ENCODE measurements at regions not wholly inside any gene's neighbourhood (a gene's known extent, or its start where the extent isn't known, plus 50 kb on each side); places are given as distances from the start of the nearest gene placed in this dataset.
"Not testable (repeated sequence)": the region's sequence is repeated elsewhere in the genome, so short reads cannot be mapped to it uniquely, and the experiment has no call there.

DNA sequence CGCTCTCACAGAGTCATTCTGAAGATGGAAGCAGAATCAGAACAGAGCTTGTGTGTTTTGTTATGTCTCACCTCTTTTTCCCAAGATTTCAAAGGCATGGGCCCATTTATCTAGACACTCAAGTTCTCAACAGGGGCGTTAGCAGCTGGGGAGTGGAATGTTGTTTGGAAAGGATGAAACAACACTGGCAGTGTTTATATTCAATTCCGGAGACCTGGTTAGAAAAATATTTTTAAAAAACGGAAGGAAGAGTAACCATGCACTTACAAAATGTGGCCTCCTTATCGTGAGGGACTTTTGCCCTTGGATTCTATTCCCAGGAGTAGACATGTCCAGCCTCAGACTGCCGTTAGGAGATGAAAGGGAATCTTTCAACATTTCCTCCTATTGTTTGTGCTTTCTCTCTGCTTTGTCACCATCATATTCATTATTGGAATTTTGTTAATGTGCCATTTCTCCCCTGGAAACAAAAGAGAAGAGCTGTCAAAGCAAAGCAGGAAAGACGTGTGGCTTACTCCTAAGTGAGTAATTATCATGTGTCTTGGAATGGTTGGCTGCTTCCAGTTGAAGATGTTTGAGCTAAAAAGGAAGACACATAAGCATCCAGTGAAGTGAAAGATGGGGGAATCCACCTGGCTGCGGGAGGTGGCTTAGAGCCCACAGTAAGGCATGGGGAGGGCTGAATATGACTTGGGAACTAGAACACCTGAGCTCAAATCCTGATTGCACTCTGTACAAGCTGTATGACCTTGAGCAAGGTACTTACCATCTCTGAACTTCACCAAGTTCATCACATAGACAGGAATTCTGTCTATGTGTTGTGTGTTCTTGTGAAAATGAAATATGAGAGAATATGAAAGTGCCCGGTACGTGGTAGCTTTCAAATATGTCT, 71.7 kb upstream of the JUN start:
- Histone ChIP-seq H3K4me3 (ENCODE audit: insufficient read depth, low read depth, low read length) (no peak overlapping the region), H3K27me3 (ENCODE audit: control insufficient read depth, insufficient read depth, low read length) (no peaks in the 10 kb centered on the region; the same call in 1 of the 2 replicates), H3K36me3 (replicated peaks; ENCODE audit: control insufficient read depth, insufficient read depth, low read length) (no peaks in the 10 kb centered on the region)
- no peak for DNase-seq

DNA sequence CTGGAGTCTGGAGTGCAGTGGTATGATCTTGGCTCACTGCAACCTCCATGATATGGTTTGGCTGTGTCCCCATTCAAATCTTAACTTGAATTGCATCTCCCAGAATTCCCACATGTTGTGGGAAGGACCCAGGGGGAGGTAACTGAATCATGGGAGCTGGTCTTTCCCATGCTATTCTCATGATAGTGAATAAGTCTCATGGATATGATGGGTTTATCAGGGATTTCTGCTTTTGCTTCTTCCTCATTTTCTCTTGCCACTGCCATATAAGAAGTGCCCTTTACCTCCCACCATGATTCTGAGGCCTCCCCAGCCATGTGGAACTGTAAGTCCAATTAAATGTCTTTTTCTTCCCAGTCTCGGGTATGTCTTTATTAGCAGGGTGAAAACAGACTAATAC, 72.4 kb upstream of the JUN start:
- DNase-seq; H3K4me3 ChIP-seq (ENCODE audit: insufficient read depth, low read depth, low read length); H3K27me3 ChIP-seq (ENCODE audit: control insufficient read depth, insufficient read depth, low read length); H3K36me3 ChIP-seq (replicated peaks; ENCODE audit: control insufficient read depth, insufficient read depth, low read length): not testable (repeated sequence)

DNA sequence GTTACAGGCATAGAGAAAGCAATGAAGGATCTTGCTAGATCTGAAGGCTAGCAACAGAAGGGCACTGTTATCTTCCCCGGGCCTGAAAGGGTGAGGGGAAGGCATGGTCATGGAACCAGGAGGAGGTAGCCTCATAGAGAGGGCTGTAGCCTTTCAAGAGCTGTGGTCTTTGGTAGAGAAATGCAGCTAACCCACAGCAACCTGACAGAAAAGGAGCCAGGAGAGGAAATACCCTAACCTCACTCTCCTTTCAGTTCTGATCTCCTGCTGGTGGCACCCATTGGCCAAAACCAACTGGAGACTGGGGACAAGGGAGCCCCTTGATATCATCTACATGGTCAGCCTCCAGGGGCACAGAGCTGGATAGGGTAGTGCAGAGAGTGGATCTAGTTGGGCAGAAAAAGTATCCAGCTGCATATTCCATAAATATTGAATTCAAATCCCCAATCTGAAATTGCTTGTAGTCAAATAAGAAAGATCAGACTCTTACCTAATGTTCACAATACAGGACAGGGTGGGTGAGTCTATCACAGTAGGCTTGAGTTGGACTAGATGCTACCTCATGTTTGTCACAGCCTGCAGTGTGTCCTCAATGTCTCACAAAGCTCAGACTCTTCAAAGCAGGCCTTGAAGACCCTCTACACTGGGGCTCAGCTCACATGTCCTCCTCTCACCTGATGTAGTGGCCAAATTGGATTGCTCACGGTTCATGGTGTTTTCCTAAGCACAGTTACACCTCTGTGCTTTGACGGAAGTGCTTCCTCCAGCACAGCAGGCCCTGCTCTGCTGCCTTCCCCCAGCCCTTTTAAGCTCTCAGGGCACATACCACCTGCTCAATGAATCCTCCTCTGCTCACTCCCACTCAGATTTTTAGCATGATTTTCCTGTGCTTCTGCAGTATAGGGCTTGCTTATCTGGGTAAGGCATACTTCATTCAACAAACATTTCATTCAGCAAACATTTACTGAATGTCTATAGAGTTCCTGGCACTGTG, 74.1 kb upstream of the JUN start:
- no peak overlapping the region for H3K4me3 ChIP-seq (ENCODE audit: insufficient read depth, low read depth, low read length)
- H3K36me3 ChIP-seq (replicated peaks; ENCODE audit: control insufficient read depth, insufficient read depth, low read length), result no peaks in the 10 kb centered on the region
- H3K27me3 ChIP-seq (ENCODE audit: control insufficient read depth, insufficient read depth, low read length), result no peaks in the 10 kb centered on the region; the same call in 1 of the 2 replicates
- DNase-seq, result no peak

DNA sequence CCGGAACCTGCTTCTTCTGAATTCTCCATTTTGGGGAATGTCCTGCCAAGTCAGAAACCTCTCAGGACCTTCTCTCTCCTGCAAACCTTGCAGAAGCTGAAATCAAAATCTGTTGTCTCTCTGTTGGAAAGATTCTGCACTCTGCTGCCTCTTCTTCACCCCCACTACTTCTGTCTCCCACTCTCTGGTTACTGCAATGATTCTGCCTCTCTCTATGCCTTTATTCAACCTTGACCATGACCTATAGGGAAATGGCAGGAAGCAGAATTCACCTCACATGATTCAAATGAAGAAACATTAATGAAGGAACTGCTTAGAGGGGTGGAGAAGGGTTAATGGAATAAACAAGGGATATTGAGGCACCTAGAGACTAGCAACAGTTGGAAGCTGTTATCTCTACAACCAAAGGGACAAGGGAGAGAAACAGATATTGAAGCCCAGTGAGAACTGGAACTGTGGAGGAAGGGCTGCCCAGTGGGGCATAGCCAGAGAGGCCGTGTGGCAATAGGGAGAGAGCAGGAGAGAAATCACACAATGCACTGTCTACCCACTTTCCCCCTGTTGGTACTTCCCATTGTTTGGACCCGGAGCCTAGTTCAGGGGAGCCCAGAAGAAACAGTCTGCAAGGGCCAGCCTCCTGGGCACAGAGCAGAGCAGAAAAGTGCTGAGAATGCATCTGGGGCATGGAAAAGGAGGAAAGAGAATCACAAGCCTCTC, 76.1 kb upstream of the JUN start:
- Histone ChIP-seq H3K27me3 (ENCODE audit: control insufficient read depth, insufficient read depth, low read length) (no peaks in the 10 kb centered on the region; the same call in 1 of the 2 replicates), H3K36me3 (replicated peaks; ENCODE audit: control insufficient read depth, insufficient read depth, low read length) (no peaks in the 10 kb centered on the region), H3K4me3 (ENCODE audit: insufficient read depth, low read depth, low read length) (no peak overlapping the region)
- no peak for DNase-seq

DNA sequence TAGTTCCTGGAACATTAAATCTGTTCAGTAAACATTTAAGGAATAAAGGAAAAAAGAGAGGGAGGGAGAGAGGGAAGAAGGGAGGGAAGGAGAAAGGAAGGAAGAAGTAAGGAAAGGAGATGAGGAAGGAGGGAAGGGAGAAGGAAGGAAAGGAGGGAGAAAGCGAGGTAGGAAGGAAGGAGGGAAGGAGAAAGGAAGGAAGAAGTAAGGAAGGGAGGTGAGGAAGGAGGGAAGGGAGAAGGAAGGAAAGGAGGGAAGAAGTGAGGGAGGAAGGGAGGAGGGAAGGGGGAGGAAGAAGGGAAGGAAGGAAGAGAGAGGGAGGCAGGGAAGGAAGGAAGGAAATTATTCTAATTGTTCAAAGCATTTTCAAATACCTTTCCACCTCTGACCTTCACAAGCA, 77.2 kb upstream of the JUN start:
- no peaks in the 10 kb centered on the region for H3K36me3 ChIP-seq (replicated peaks; ENCODE audit: control insufficient read depth, insufficient read depth, low read length)
- no peaks in the 10 kb centered on the region; the same call in 1 of the 2 replicates for H3K27me3 ChIP-seq (ENCODE audit: control insufficient read depth, insufficient read depth, low read length)
- H3K4me3 ChIP-seq (ENCODE audit: insufficient read depth, low read depth, low read length), result no peak overlapping the region
- no peak for DNase-seq

DNA sequence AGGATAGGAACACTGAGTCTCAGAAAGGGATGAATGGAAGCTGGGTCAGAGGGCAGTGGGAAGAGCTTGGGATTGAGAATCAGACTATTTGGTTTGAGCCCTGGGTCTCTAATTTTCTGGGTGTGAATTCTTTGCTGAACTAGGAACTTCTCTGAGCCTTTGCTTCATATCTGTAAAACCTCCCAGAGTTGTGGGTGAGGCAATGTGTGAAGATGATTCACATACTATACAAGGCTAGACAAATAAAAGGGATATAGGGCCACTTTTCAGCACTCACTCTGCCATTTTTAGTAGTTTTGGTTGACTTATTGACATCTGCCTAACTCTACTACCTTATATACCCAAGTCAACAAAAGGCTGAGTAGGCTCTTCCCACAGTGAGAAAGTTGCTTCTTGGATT, 77.7 kb upstream of the JUN start:
- H3K36me3 ChIP-seq (replicated peaks; ENCODE audit: control insufficient read depth, insufficient read depth, low read length), result no peaks in the 10 kb centered on the region
- H3K4me3 ChIP-seq (ENCODE audit: insufficient read depth, low read depth, low read length), result no peak overlapping the region
- DNase-seq, result no peak
- no peaks in the 10 kb centered on the region; the same call in 1 of the 2 replicates for H3K27me3 ChIP-seq (ENCODE audit: control insufficient read depth, insufficient read depth, low read length)

DNA sequence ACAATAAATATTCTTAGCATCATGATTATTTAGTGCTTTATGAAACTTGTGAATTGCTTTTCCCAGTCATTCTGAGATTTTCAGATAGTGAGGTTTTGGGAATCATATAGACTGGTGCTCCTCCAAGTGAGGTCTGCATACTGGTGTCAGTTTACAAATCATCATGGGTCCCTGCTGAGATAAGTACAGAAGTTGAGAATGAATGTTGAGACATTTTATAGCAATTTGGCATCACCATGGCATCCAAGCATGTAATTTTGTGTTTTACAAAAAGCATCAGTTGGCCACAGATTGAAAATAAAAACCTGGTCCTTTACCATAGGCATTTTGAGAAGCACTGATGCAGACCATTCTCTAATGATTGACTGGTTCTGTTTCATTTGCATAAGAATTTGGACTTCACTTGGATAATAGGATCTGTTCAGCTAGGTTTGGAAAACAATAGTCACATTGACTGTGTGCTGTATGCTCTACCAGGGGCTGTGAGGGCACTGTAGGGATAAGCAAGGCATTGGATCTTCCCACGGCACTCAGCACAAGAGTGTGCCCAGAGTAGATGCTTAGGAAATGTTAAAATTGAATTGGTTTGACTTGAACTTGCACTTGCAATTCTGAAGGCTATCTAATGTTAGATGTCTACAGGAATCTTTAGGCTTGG, 79.0 kb upstream of the JUN start:
- H3K4me3 ChIP-seq (ENCODE audit: insufficient read depth, low read depth, low read length), result no peak overlapping the region
- H3K27me3 ChIP-seq (ENCODE audit: control insufficient read depth, insufficient read depth, low read length), result no peaks in the 10 kb centered on the region; the same call in 1 of the 2 replicates
- no peaks in the 10 kb centered on the region for H3K36me3 ChIP-seq (replicated peaks; ENCODE audit: control insufficient read depth, insufficient read depth, low read length)
- no peak for DNase-seq

DNA sequence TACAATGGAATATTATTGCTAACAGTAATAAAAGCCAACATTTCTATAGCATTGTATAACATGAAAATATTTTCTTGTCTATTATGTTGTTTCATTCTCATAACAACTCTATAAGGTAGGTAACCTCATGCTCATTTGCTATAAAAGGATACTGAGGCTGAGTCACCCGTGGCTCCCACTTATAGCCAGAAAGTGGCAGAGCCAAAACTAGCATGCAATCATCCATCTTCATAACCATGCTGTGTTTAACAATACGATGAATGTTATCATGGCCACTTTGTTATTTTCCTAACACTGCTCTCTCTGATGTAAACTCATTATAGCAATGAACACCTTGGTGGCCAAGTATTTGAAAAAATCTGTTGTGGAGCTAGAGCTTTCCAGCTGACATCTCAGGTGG, 80.8 kb upstream of the JUN start:
- no peak for DNase-seq
- Histone ChIP-seq H3K36me3 (replicated peaks; ENCODE audit: control insufficient read depth, insufficient read depth, low read length) (no peaks in the 10 kb centered on the region), H3K27me3 (ENCODE audit: control insufficient read depth, insufficient read depth, low read length) (no peaks in the 10 kb centered on the region; the same call in 1 of the 2 replicates), H3K4me3 (ENCODE audit: insufficient read depth, low read depth, low read length) (no peak overlapping the region)

DNA sequence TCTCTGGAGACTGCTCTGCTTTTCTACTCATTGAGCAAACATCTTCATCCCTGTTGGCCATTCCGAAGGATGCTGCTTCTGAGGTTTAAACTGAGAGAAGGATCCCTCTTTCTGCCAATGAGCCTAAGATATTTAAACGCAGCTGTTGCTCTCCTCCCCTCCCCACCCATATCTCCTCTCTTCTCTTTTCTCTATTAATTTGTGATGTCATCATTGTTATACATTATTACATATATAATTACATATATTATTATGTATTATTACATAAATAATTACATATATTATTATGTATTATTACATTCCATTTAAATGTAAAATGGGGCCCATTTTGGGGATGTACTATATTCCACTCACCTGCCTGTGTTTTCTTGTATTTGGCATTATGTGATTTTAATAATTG, 82.7 kb upstream of the JUN start:
- H3K36me3 ChIP-seq (replicated peaks; ENCODE audit: control insufficient read depth, insufficient read depth, low read length), result no peaks in the 10 kb centered on the region

DNA sequence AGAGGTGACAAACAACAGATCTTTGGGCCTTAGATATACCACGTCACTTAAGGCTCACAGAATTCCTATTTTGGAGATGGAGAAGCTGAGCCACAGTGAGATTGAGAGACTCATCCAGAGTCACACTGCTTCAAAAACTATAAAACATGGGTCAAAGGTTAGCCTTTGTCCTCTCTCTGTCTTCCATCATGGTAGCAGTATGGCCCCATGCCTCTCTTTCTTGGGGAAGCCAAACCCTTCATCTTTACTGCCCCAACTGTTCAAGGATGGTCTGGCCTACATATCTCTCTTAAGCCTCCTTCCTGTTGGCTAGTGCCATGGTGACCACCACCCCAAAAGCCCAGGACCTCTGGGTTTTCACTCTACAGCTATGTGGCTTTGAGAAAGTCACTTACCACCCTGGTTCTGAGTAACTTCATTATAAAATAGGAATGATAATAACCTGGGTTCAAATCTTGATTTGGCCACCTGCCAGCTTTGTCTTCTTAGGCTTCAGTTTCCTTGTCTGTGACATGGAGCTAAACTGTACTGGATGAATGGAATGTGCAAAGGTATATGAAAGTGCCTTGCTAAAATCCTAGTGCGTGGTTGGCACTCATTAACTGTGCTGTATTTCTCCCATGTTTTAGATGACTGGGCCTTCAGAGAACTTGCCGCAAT, 85.9 kb upstream of the JUN start:
- no peak for DNase-seq
- H3K36me3 ChIP-seq (replicated peaks; ENCODE audit: control insufficient read depth, insufficient read depth, low read length), result no peaks in the 10 kb centered on the region
- H3K4me3 ChIP-seq (ENCODE audit: insufficient read depth, low read depth, low read length), result no peak overlapping the region
- no peaks in the 10 kb centered on the region for H3K27me3 ChIP-seq (ENCODE audit: control insufficient read depth, insufficient read depth, low read length)

More for the DNA sequence above, 82.7 kb upstream of the JUN start:
- Histone ChIP-seq H3K27me3 (ENCODE audit: control insufficient read depth, insufficient read depth, low read length) (no peaks in the 10 kb centered on the region), H3K4me3 (ENCODE audit: insufficient read depth, low read depth, low read length) (no peak overlapping the region)
- DNase-seq, result no peak

DNA sequence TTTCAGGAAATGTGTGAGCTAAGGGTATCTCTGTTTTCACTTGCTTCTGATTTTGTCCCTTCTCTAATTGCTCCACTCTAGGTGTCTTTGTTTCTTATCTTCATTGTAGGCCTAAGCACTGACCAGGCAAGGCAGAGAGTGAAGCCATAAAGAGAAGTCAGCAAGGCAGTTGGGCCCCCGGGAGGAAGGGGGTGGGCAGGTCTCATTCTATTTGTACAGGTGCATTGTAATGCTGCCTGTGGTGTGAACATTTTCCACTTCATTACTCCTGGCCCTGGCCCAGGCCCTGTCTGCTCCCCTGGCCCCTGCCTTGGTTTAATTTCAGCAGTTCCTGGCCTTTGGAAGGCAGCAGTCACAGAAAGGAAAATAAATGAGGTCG, 86.4 kb upstream of the JUN start:
- Histone ChIP-seq H3K4me3 (ENCODE audit: insufficient read depth, low read depth, low read length) (no peak overlapping the region), H3K27me3 (ENCODE audit: control insufficient read depth, insufficient read depth, low read length) (no peaks in the 10 kb centered on the region), H3K36me3 (replicated peaks; ENCODE audit: control insufficient read depth, insufficient read depth, low read length) (no peaks in the 10 kb centered on the region)
- no peak for DNase-seq

DNA sequence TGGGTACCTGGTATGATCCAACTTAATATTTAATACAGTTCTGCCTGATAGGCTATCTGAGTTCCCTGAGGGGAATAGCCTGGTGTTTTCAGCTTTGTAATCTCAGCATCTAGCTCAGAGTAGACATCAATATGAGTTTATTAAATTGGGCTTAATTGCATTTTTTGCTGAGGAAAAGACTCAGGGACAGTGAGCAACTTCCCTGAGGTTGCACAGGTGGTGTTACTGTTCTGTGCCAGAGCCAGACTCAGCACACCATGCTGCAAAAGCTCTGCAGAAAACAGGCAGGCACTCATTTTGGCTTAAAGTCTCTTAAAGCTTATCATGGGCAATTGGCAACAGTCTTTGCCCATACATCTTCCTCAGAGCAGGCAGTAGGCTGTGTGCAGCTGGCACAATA, 90.5 kb upstream of the JUN start:
- Histone ChIP-seq H3K4me3 (ENCODE audit: insufficient read depth, low read depth, low read length) (no peak overlapping the region), H3K27me3 (ENCODE audit: control insufficient read depth, insufficient read depth, low read length) (no peaks in the 10 kb centered on the region), H3K36me3 (replicated peaks; ENCODE audit: control insufficient read depth, insufficient read depth, low read length) (no peaks in the 10 kb centered on the region)
- no peak for DNase-seq

Data from H7 (cell line).